Calu3 (cell line): ENCODE measurements at regions not wholly inside any gene's neighbourhood (a gene's known extent, or its start where the extent isn't known, plus 50 kb on each side); places are given as distances from the start of the nearest gene placed in this dataset.

Experiments
- BruUV-seq: library from RNA; stranded (reverse); fragments of 400-500 nt; replicated peaks from 2 replicates; lab custom pipeline; 2021; lab: Mats Ljungman, UMichigan
- CTCF ChIA-PET: fragments of 300-600 bp; sonication (Branson Sonifier 250); formaldehyde crosslinking; loops from one replicate; lab custom pipeline; 2022; ENCODE audit warnings: antibody characterized with exemption; lab: Charles Lee
- DNase-seq: peaks from one replicate; pipeline ENCODE4 v3.0.0; 2022
- H3K27ac Mint-ChIP-seq: one replicate; pipeline ENCODE4 v1.8.0; 2022; ENCODE audit warnings: mixed read lengths; ENCODE audit not compliant: unreplicated experiment
- H3K27me3 Mint-ChIP-seq: one replicate; pipeline ENCODE4 v1.8.0; 2022; ENCODE audit warnings: mixed read lengths; ENCODE audit not compliant: unreplicated experiment
- H3K36me3 Mint-ChIP-seq: one replicate; pipeline ENCODE4 v1.8.0; 2022; ENCODE audit warnings: mild to moderate bottlenecking, moderate library complexity, mixed read lengths; ENCODE audit not compliant: insufficient read depth, unreplicated experiment
- H3K4me1 Mint-ChIP-seq: one replicate; pipeline ENCODE4 v1.8.0; 2022; ENCODE audit warnings: mild to moderate bottlenecking, low read depth, mixed read lengths; ENCODE audit not compliant: unreplicated experiment
- H3K4me3 Mint-ChIP-seq: one replicate; pipeline ENCODE4 v1.8.0; 2022; ENCODE audit warnings: mild to moderate bottlenecking, low read depth, moderate library complexity, mixed read lengths; ENCODE audit not compliant: unreplicated experiment
- H3K9me3 Mint-ChIP-seq: one replicate; pipeline ENCODE4 v1.8.0; 2022; ENCODE audit warnings: low read depth, mixed read lengths; ENCODE audit not compliant: unreplicated experiment
- intact Hi-C: fragments of 100-400 bp; cut with micrococcal nuclease; formaldehyde crosslinking; loops from one replicate; pipeline ENCODE4 v1.10.0; 2022; ENCODE audit not compliant: unreplicated experiment
- TF ChIP-seq, protein P1 (sequence below): fragments of 200-600 bp; IDR thresholded peaks from one replicate; pipeline ENCODE4 v1.8.0; 2022; ENCODE audit warnings: antibody characterized with exemption; ENCODE audit not compliant: unreplicated experiment

DNA sequence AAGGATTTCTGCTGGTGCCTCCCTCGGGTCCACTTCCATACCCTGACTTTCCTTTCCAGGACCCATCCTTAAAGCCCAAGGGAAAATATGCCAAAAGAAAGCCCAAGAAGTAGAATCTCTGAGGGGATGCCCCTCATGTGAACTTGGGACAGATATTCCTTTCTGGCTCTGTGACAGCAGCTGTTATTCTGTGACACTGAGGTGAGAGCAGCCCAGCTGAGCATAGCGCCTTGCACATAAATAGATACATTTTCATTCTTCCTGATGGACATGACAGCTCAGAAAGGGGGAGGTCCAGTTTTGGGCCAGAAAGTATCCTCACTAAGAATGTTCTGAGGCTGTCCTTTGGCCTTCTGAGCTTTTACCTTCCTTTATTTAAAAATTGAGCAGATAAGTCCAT, 353.2 kb downstream of the SAMD5 start:
- H3K4me3 Mint-ChIP-seq, result no peak overlapping the region
- TF ChIP-seq, protein P1, sequence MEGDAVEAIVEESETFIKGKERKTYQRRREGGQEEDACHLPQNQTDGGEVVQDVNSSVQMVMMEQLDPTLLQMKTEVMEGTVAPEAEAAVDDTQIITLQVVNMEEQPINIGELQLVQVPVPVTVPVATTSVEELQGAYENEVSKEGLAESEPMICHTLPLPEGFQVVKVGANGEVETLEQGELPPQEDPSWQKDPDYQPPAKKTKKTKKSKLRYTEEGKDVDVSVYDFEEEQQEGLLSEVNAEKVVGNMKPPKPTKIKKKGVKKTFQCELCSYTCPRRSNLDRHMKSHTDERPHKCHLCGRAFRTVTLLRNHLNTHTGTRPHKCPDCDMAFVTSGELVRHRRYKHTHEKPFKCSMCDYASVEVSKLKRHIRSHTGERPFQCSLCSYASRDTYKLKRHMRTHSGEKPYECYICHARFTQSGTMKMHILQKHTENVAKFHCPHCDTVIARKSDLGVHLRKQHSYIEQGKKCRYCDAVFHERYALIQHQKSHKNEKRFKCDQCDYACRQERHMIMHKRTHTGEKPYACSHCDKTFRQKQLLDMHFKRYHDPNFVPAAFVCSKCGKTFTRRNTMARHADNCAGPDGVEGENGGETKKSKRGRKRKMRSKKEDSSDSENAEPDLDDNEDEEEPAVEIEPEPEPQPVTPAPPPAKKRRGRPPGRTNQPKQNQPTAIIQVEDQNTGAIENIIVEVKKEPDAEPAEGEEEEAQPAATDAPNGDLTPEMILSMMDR, result no peak
- H3K27ac Mint-ChIP-seq, result no peak overlapping the region
- intact Hi-C loops, result no loop called here
- H3K27me3 Mint-ChIP-seq, result no peaks in the 10 kb centered on the region
- no TSS peak for BruUV-seq
- no peaks in the 10 kb centered on the region for H3K4me1 Mint-ChIP-seq
- CTCF ChIA-PET, result no interaction called here
- H3K36me3 Mint-ChIP-seq, result no peaks in the 10 kb centered on the region
- no peaks in the 10 kb centered on the region for H3K9me3 Mint-ChIP-seq
- DNase-seq, result no peak

DNA sequence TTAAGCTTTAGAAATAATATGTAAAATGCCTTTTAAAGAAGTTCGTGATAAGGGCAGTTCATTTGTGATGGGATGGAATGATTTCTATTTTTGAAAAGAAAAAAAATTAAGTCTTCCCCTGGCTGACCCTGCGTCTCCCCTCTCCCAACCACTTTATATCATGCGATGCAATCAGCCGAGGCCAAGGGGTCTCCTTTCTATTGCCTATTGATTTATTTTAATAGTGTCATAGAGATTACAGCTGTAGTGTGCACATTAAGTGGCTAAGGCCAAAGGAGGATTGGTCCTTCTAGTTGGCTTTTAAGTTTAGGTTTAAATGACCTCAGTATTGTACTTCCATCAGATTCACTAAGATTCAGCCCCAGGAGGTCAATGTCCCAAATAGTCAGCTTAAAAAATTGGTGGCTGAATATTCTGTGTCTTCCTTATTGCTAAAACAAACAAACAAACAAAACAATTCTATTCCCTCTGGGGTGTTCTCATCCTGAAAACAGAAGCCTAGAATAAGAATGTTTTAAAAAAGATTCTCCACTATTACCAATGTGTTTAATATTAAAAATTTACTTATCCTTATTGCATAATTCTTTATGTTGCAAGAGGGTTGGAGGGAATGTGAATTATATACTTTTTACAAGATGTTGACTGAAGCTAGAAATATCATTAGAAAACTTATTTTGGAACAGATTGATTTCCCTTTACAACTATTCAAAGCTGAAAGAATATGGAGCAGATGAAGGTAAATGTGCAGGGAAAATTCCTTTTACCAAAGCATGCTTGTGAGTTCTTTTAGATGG, 359.1 kb downstream of the SAMD5 start:
- CTCF ChIA-PET, result interaction anchor here (0.6 kb wide), 1 partner anchor 346 kb away, joined by 3 read pairs; no protein-coding TSS in a partner anchor
- TF ChIP-seq, protein P1, result no peak
- DNase-seq, result no peak
- Mint-ChIP-seq H3K27ac (no peak overlapping the region), H3K27me3 (no peaks in the 10 kb centered on the region), H3K4me1 (no peaks in the 10 kb centered on the region), H3K4me3 (no peak overlapping the region), H3K9me3 (no peaks in the 10 kb centered on the region), H3K36me3 (no peaks in the 10 kb centered on the region)
- BruUV-seq, result no TSS peak
- intact Hi-C loops, result no loop called here

DNA sequence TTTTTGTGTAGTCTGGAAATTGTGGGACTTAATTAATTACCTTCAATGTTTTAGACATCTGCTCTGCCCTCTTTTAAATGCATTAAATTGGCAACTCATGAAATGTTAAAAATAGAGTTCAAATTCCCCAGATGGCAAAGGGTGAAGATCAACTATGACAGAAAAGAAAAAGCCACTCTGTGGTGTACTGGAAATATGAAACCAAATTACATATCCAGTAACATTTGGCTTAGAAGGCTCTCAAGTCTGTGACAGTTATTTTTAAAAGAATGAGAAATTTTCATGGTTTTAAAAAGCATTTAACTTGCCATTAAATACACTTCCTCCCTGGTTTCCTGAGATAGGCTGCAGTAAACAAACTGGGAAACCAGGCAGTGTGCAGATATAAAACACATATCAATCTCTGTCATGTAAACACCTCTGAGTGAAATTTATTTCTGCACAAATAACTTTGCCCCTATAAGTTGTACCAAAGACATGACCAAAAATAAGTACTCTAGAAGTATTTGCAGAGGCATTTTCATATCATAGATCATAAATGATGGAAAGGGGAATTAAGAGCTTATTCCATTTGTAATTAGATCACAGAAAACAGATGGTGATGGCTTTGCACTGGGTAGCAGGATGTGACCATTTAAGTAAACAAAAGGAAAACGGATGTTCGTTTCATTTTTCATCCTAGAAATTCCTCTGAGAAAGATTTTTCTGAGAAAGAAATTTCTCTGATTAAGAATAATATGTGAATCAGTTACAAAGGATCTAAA, 360.1 kb downstream of the SAMD5 start:
- H3K36me3 Mint-ChIP-seq, result no peaks in the 10 kb centered on the region
- no peaks in the 10 kb centered on the region for H3K9me3 Mint-ChIP-seq
- CTCF ChIA-PET, result no interaction called here
- no peaks in the 10 kb centered on the region for H3K27me3 Mint-ChIP-seq
- no peak overlapping the region for H3K27ac Mint-ChIP-seq
- BruUV-seq, result no TSS peak
- intact Hi-C loops, result no loop called here
- no peaks in the 10 kb centered on the region for H3K4me1 Mint-ChIP-seq
- no peak overlapping the region for H3K4me3 Mint-ChIP-seq
- TF ChIP-seq, protein P1, result no peak
- no peak for DNase-seq

DNA sequence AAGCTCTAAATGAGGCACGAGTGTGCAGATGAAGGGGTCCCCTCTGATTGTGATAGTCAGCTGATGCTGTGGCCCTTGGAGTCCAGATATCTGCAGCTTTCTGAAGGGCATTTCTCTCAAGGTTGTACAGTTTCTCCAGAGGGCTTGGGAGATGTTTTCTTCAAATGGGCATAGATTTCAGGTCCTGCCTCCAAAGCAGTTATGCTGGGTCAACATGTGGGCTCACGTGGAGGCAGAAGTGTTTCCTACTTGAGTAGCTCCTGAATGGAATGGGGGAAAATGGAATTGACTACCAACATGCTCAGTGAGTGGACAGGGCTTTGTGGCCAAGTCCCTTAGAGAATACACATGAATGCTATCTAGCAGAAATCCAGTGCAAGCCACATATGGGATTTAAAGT, 360.7 kb downstream of the SAMD5 start:
- Mint-ChIP-seq H3K4me1 (no peaks in the 10 kb centered on the region), H3K9me3 (no peaks in the 10 kb centered on the region), H3K4me3 (no peak overlapping the region), H3K27me3 (no peaks in the 10 kb centered on the region), H3K36me3 (no peaks in the 10 kb centered on the region), H3K27ac (no peak overlapping the region)
- no peak for DNase-seq
- TF ChIP-seq, protein P1, result no peak
- CTCF ChIA-PET, result no interaction called here
- intact Hi-C loops, result no loop called here
- no TSS peak for BruUV-seq
